ENCODE measurements at regions not wholly inside any gene's neighbourhood (a gene's known extent, or its start where the extent isn't known, plus 50 kb on each side); places are given as distances from the start of the nearest gene placed in this dataset.

DNA sequence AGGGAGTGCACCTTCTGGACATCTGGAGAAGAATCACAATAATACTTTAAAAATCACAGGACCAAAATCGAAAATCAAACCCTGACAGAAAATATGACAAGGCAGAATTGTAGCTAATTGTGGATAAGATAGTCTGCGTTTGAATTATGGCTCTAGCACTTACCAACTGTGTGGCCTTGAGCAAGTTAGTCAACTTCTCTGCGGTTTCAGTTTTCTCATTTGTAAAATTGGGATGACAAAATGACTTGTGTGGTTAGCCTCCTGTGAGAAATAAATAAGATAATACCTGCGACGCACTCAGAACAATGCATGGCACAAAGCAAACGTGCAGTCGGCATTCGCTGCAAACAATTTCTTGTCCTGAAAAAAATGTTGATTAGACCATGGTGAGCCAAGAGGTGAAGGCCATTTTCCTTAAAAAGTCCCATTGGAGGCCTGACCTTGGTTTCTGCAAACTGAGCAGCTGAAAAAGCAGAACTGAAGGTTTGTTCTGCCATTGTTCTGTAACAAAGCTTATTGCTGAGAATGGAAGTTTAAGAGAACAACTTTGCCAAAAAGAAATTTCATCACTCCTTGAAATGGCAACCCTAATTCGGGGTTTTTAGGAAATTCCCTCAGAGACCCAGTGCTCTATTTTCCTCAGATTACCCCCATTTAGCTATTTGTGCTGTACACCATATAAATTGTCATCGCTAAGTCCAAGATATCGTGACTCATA lies 266.3 kb downstream of the ERMARD start:
- DNase-seq (ENCODE audit: insufficient read length, low spot score) (no peak), FAIRE-seq (no peak)
- TF ChIP-seq POU2F2 (IDR thresholded peaks at IDR 0.05; ENCODE audit: low read depth, low read length) = no peak
- no peak for TF ChIP-seq TAF1 (IDR thresholded peaks at IDR 0.05; ENCODE audit: low read depth, low read length)
- TF ChIP-seq POLR2A (IDR thresholded peaks at IDR 0.05; ENCODE audit: low read depth, low read length) = no peak
- no peak for TF ChIP-seq PAX5 (IDR thresholded peaks at IDR 0.05; ENCODE audit: insufficient read depth, low read length, severe bottlenecking)
- TF ChIP-seq SPI1 (IDR thresholded peaks at IDR 0.05; ENCODE audit: low read depth, low read length) = no peak
- TF ChIP-seq POLR2AphosphoS5 (IDR thresholded peaks at IDR 0.05; ENCODE audit: low read depth, low read length) = no peak

DNA sequence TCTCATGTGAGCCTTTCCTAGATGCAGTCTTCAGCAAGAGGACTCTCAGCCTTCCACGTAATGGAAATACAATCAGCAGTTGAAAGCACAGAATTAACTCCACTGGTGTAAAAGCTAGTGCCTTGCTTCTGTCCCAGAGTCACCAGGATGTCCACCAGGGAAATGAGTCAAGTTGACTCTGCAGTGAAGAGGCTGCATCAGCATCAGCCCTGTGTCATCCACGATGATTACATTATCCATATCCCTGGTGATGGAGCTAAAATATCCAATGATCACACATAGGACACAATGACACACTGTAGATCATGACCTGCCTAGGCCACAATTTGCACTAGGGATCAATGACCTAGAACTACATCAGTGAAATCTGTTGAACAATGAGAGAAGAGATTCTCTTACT lies 262.4 kb downstream of the ERMARD start:
- no peak for DNase-seq (ENCODE audit: insufficient read length, low spot score)
- TF ChIP-seq SPI1 (IDR thresholded peaks at IDR 0.05; ENCODE audit: low read depth, low read length) = no peak
- no peak for TF ChIP-seq POU2F2 (IDR thresholded peaks at IDR 0.05; ENCODE audit: low read depth, low read length)
- TF ChIP-seq TAF1 (IDR thresholded peaks at IDR 0.05; ENCODE audit: low read depth, low read length) = no peak
- no peak for FAIRE-seq

DNA sequence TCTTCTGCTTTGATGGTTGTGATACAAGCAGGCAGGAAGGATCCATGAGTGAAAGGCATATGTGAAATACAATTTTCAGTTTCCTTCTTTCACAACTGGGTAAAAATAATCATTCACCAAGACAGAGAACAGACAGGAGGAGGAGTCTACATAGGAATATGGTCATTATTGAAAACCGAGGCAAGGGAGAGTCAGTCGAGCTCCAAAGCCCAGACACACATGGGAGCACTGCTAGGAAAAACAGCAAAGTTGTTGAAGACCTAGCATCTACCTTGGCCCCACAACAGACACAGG lies 260.6 kb downstream of the ERMARD start:
- DNase-seq (ENCODE audit: insufficient read length, low spot score) (no peak), FAIRE-seq (no peak)
- TF ChIP-seq TAF1 (IDR thresholded peaks at IDR 0.05; ENCODE audit: low read depth, low read length) (no peak), PAX5 (IDR thresholded peaks at IDR 0.05; ENCODE audit: insufficient read depth, low read length, severe bottlenecking) (no peak), POLR2A (IDR thresholded peaks at IDR 0.05; ENCODE audit: low read depth, low read length) (no peak), POU2F2 (IDR thresholded peaks at IDR 0.05; ENCODE audit: low read depth, low read length) (no peak)

DNA sequence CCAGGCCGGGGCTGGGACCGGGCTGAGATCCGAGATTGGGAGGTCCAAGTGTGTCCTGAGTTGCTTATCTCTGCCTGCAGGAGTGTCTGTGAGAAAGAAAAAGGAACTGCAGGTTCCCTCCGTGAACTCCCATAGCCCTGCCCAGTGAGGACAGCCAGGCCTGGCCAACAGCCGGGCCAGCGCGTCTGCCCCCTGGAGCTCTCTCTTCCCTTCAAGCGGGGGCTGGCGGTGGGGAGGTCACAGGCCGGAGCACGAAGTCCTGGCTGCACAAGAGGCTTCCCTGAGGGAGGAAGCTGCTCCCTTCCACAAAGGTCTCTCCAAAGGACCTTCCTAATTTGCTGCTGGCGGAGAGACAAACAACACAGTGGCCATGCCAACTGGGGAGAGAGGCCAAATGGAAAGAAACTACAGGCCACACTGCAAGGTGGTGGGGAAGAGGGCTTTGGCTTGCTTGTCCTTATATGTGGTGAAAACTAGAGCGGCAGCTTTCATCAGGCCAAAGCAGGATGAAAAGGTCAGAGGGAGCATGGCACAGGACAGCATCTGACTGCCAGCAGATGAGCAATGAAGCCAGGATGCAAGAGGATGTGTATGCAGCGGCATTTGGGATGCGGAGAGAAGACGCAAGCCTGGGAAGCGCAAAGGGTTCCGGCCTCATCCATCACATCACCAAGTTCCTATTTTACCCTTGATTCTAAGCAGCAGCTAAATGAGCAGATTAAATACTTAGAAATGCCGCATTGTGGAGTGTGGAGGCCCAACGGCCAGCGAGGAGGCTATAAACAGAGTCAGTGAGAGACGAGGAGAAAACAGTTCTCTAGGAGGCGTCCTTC lies 260.0 kb downstream of the ERMARD start:
- DNase-seq (ENCODE audit: insufficient read length, low spot score) = no peak
- FAIRE-seq = no peak
- TF ChIP-seq POLR2AphosphoS5 (IDR thresholded peaks at IDR 0.05; ENCODE audit: low read depth, low read length) (no peak), SPI1 (IDR thresholded peaks at IDR 0.05; ENCODE audit: low read depth, low read length) (no peak), POLR2A (IDR thresholded peaks at IDR 0.05; ENCODE audit: low read depth, low read length) (no peak), POU2F2 (IDR thresholded peaks at IDR 0.05; ENCODE audit: low read depth, low read length) (no peak), TAF1 (IDR thresholded peaks at IDR 0.05; ENCODE audit: low read depth, low read length) (no peak)

DNA sequence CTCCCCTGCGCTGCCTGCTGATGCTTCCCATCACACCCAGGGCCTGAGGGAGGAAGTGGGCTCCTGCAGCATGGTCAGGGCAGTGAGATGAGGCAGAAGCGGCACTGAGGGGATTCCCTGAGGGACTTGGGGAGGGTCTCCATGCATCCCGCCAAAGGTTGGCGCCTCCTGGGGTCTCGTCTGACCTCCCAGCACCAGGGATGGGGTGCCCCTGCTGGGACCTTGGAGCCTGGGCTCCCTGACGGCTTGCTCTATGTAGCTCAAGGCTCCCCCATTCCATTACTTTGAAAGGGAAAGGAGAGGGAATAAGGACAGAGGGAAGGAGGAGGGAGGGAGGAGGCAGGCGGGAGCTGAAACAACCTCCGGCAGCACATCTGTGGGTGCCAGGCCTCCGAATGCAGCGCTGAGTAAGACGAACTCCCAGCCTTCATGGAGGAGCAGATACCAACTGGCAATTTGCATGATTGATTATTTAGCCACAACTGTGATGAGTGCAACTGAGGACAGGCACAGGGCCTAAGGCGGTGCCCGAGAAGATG lies 259.3 kb downstream of the ERMARD start:
- no peak for TF ChIP-seq SPI1 (IDR thresholded peaks at IDR 0.05; ENCODE audit: low read depth, low read length)
- TF ChIP-seq POLR2A (IDR thresholded peaks at IDR 0.05; ENCODE audit: low read depth, low read length) = no peak
- no peak for TF ChIP-seq POLR2AphosphoS5 (IDR thresholded peaks at IDR 0.05; ENCODE audit: low read depth, low read length)
- TF ChIP-seq POU2F2 (IDR thresholded peaks at IDR 0.05; ENCODE audit: low read depth, low read length) = no peak
- TF ChIP-seq TAF1 (IDR thresholded peaks at IDR 0.05; ENCODE audit: low read depth, low read length) = no peak
- no peak for TF ChIP-seq PAX5 (IDR thresholded peaks at IDR 0.05; ENCODE audit: insufficient read depth, low read length, severe bottlenecking)
- DNase-seq (ENCODE audit: insufficient read length, low spot score) (no peak), FAIRE-seq (no peak)

DNA sequence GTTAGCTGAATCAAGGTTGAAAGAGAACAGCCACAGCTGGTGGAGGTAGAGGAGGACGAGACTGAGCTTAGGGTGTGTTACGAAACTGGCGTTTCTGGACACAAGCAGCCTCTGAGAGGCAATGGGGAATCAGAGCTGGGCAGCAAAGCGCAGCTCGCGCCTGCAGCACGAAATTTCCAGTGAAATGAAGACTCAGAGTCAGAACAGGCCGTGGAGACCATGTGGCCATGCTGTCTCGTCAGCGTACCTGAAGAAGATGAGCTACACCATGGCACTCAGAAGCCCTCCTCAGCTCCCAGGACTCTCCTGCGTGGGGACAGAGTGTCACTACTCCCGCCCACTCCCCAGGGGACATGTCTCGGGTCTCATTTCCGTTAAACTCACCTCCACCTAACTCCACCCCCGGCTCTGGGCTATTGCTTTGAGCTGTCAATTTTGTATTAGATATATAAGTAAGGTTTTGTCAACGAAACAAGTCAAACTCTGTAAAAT lies 256.9 kb downstream of the ERMARD start:
- FAIRE-seq = no peak
- TF ChIP-seq POU2F2 (IDR thresholded peaks at IDR 0.05; ENCODE audit: low read depth, low read length) (no peak), SPI1 (IDR thresholded peaks at IDR 0.05; ENCODE audit: low read depth, low read length) (no peak), TAF1 (IDR thresholded peaks at IDR 0.05; ENCODE audit: low read depth, low read length) (no peak), PAX5 (IDR thresholded peaks at IDR 0.05; ENCODE audit: insufficient read depth, low read length, severe bottlenecking) (no peak), POLR2A (IDR thresholded peaks at IDR 0.05; ENCODE audit: low read depth, low read length) (no peak), POLR2AphosphoS5 (IDR thresholded peaks at IDR 0.05; ENCODE audit: low read depth, low read length) (no peak)
- no peak for DNase-seq (ENCODE audit: insufficient read length, low spot score)

DNA sequence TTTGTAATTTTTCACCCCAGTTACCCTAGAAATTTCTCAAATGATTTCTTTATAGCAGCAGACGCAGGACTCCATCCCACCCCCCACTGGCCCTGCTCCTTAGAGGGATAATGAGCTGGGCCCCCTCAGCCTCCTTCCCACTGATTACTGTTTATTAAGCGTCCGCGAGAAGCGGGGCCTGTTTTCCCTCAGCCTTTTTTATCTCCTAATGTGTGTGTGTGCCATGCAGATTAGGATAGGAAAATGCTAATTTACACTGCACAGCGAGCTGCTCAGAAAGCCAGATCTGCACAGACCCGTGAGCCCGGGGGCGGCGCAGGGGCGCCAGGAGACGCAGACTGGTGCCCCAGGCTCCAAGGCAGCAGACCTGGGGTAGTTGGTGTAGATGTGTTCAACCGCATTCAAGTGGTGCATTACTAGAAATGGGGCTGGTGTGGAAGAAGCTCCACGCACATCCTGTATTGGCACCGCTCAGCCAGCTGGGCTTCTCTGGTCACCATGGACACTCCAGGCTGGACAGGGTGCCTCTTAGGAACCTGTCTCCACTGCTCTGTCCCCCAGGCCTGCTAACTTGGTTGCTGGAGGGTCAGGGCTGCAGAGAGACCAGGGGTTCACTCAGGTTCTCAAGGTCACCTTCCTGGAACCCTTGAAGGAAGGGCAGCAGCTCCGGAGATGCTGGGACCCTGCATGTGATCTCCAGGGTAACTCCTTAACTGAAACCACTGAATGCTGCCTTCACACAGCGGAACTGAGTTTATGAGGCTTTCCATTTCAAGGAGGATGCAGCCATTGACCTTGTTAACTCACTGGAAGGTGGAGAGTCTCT lies 256.3 kb downstream of the ERMARD start:
- DNase-seq (ENCODE audit: insufficient read length, low spot score) (no peak), FAIRE-seq (no peak)
- no peak for TF ChIP-seq POU2F2 (IDR thresholded peaks at IDR 0.05; ENCODE audit: low read depth, low read length)
- TF ChIP-seq POLR2AphosphoS5 (IDR thresholded peaks at IDR 0.05; ENCODE audit: low read depth, low read length) = no peak
- TF ChIP-seq PAX5 (IDR thresholded peaks at IDR 0.05; ENCODE audit: insufficient read depth, low read length, severe bottlenecking) = no peak
- TF ChIP-seq TAF1 (IDR thresholded peaks at IDR 0.05; ENCODE audit: low read depth, low read length) = no peak
- TF ChIP-seq SPI1 (IDR thresholded peaks at IDR 0.05; ENCODE audit: low read depth, low read length) = no peak
- no peak for TF ChIP-seq POLR2A (IDR thresholded peaks at IDR 0.05; ENCODE audit: low read depth, low read length)

DNA sequence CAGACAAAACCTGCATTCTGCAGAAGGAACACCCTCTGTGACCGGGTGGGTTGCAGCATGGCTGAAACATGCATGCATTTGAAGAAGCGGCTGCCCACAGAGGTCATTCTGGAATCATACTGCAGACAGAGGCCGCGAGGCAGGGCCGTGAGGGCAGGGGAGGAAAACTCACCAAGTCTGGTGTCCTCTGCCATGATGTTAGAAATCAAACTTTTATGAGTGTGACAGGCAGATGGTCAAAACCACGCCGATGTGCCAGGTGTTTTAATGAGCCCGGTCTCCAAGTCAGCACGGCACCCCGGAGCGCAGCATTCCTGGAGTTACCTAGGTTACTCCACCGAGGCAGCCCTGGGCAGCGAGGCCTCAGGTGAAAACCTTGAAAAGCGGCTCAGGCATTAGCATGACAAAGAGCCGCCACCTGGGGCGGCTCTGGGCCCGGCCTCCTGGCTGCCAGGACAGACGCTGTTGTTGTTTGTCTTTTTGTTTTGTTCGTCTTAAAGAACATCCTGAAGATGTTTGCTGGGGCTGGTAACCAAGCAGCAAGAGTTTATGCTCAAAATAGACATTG lies 255.6 kb downstream of the ERMARD start:
- DNase-seq (ENCODE audit: insufficient read length, low spot score) (no peak), FAIRE-seq (no peak)
- TF ChIP-seq POLR2AphosphoS5 (IDR thresholded peaks at IDR 0.05; ENCODE audit: low read depth, low read length) (no peak), POU2F2 (IDR thresholded peaks at IDR 0.05; ENCODE audit: low read depth, low read length) (no peak), POLR2A (IDR thresholded peaks at IDR 0.05; ENCODE audit: low read depth, low read length) (no peak), PAX5 (IDR thresholded peaks at IDR 0.05; ENCODE audit: insufficient read depth, low read length, severe bottlenecking) (no peak), TAF1 (IDR thresholded peaks at IDR 0.05; ENCODE audit: low read depth, low read length) (no peak), SPI1 (IDR thresholded peaks at IDR 0.05; ENCODE audit: low read depth, low read length) (no peak)
